K562 (cell line): ENCODE measurements at regions not wholly inside any gene's neighbourhood (a gene's known extent, or its start where the extent isn't known, plus 50 kb on each side); places are given as distances from the start of the nearest gene placed in this dataset.

Experiments
- BHLHE40 ChIP-seq: IDR thresholded peaks from 2 replicates; pipeline ENCODE4 v1.6.1; 2011; ENCODE audit warnings: low read length, improper control_type of control experiment
- CBX1 ChIP-seq: sonication (generic); IDR thresholded peaks from 2 replicates; pipeline ENCODE4 v1.6.1; 2016; ENCODE audit warnings: antibody characterized with exemption, low read depth, mild to moderate bottlenecking
- FOXA3 ChIP-seq, 2 experiments: fragments of 450-650 bp in 1 of 2; sonication (generic) in 1 of 2; formaldehyde crosslinking; IDR thresholded peaks in 1 of 2; conservative IDR thresholded peaks in 1 of 2; 2 replicates each; pipeline versions ENCODE4 v1.4.0 to v1.8.0; 2020 to 2022; ENCODE audit warnings: mild to moderate bottlenecking in 2 of 2, missing genetic modification reagents in 1 of 2
- GATAD2B ChIP-seq: fragments of 450-650 bp; IDR thresholded peaks from 2 replicates; pipeline ENCODE4 v1.6.1; 2017; ENCODE audit warnings: mild to moderate bottlenecking, borderline replicate concordance
- RBM17 ChIP-seq: fragments of 200-400 bp; formaldehyde crosslinking; IDR thresholded peaks from 2 replicates; pipeline ENCODE4 v1.6.1; 2017; ENCODE audit warnings: low read depth, mild to moderate bottlenecking, low read length, borderline replicate concordance
- RERE ChIP-seq: sonication (generic); formaldehyde crosslinking; IDR thresholded peaks from 2 replicates; pipeline ENCODE4 v1.8.0; 2023; ENCODE audit warnings: missing genetic modification reagents, mild to moderate bottlenecking, borderline replicate concordance
- TCF7 ChIP-seq: sonication (generic); IDR thresholded peaks from 2 replicates; pipeline ENCODE4 v1.6.1; 2016; ENCODE audit warnings: antibody characterized with exemption, borderline replicate concordance
- TF ChIP-seq, protein P1 (sequence below): fragments of 450-650 bp; formaldehyde crosslinking; conservative IDR thresholded peaks from 2 replicates; pipeline ENCODE4 v1.4.0; 2022; ENCODE audit warnings: mild to moderate bottlenecking, missing genetic modification characterization
- TF ChIP-seq, protein P2 (sequence below): fragments of 450-650 bp; formaldehyde crosslinking; IDR thresholded peaks from 2 replicates; pipeline ENCODE4 v1.4.0; 2022; ENCODE audit warnings: missing genetic modification characterization

DNA sequence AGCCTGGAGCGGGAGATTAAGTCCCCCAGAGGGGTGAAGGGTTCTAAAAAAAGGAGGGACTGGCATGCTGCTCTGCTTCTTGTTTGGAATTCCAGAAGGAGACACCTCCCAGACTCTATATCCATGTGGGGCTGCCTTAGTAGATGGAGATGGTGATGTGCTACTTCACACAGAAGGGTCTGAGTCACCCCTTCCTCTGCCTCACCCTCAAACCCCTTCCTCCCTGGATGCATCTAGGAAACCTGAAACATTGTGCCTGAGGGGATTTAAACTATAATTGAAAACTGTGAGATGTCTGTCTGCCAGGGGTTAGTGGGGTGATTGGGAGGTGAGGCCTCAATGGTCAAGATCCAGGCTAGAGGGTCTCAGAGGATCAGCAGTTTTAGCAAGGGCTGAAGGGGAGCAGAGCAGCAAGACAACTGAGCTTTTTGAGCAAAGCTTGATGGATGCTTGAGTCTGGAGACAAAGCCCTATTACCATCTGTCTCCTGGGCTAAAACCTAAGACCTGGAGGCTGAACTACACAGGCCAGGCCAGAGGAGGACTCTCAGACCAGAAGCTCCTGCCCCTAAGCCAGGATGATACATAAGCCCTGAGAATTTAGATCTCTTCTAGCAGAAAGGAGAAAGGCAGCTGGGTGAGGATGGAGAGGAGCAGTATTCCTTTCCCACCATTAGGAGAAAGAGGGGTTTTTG is 314.7 kb upstream of the ATP2B1 start (continued):
- TF ChIP-seq RERE (CRISPR knock-in tag) = no peak
- TF ChIP-seq BHLHE40 = no peak
- no peak for TF ChIP-seq FOXA3 (CRISPR knock-in tag; conservative IDR thresholded peaks at IDR 0.05 in 1 of 2, IDR thresholded peaks at IDR 0.05 in 1 of 2)
- TF ChIP-seq, protein P1, sequence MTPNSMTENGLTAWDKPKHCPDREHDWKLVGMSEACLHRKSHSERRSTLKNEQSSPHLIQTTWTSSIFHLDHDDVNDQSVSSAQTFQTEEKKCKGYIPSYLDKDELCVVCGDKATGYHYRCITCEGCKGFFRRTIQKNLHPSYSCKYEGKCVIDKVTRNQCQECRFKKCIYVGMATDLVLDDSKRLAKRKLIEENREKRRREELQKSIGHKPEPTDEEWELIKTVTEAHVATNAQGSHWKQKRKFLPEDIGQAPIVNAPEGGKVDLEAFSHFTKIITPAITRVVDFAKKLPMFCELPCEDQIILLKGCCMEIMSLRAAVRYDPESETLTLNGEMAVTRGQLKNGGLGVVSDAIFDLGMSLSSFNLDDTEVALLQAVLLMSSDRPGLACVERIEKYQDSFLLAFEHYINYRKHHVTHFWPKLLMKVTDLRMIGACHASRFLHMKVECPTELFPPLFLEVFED (CRISPR knock-in tag) = no peak
- no peak for TF ChIP-seq TCF7
- no peak for TF ChIP-seq CBX1
- TF ChIP-seq RBM17 = no peak
- TF ChIP-seq, protein P2, sequence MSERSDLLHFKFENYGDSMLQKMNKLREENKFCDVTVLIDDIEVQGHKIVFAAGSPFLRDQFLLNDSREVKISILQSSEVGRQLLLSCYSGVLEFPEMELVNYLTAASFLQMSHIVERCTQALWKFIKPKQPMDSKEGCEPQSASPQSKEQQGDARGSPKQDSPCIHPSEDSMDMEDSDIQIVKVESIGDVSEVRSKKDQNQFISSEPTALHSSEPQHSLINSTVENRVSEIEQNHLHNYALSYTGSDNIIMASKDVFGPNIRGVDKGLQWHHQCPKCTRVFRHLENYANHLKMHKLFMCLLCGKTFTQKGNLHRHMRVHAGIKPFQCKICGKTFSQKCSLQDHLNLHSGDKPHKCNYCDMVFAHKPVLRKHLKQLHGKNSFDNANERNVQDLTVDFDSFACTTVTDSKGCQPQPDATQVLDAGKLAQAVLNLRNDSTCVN = no peak
- TF ChIP-seq GATAD2B = no peak
